ENCODE measurements at regions not wholly inside any gene's neighbourhood (a gene's known extent, or its start where the extent isn't known, plus 50 kb on each side); places are given as distances from the start of the nearest gene placed in this dataset.

- DNase-seq (ENCODE audit: low spot score) = no peak
Observed at GRCh38 chr2:168375195-168375798, 80.8 kb upstream of the CERS6 start.

- no peak for DNase-seq (ENCODE audit: low spot score)
Observed at GRCh38 chr2:168378960-168379669, 77.0 kb upstream of the CERS6 start.

GRCh38 chr2:168380500-168380899 is 75.6 kb upstream of the CERS6 start:
- DNase-seq (ENCODE audit: low spot score) = no peak

- no peak for DNase-seq (ENCODE audit: low spot score)
Observed at GRCh38 chr2:168392024-168392423, 64.0 kb upstream of the CERS6 start.

- no peak for DNase-seq (ENCODE audit: low spot score)
Observed at GRCh38 chr2:168392797-168393196, 63.3 kb upstream of the CERS6 start.

GRCh38 chr2:168394262-168394661 is 61.8 kb upstream of the CERS6 start:
- DNase-seq (ENCODE audit: low spot score) = no peak

GRCh38 chr2:168396131-168396530 is 59.9 kb upstream of the CERS6 start:
- DNase-seq (ENCODE audit: low spot score) = no peak

GRCh38 chr2:168397629-168398028 is 58.4 kb upstream of the CERS6 start:
- no peak for DNase-seq (ENCODE audit: low spot score)

GRCh38 chr2:168401048-168401556 is 55.0 kb upstream of the CERS6 start:
- no peak for DNase-seq (ENCODE audit: low spot score)

GRCh38 chr2:168401771-168402170 is 54.3 kb upstream of the CERS6 start:
- DNase-seq (ENCODE audit: low spot score) = no peak

- no peak for DNase-seq (ENCODE audit: low spot score)
Observed at GRCh38 chr2:168402531-168402930, 53.5 kb upstream of the CERS6 start.

GRCh38 chr2:168403736-168404135 is 52.3 kb upstream of the CERS6 start:
- DNase-seq (ENCODE audit: low spot score) = no peak

- DNase-seq (ENCODE audit: low spot score) = no peak
Observed at GRCh38 chr2:168404764-168405163, 51.3 kb upstream of the CERS6 start.
